HG03175 (cell line): ENCODE measurements at regions not wholly inside any gene's neighbourhood (a gene's known extent, or its start where the extent isn't known, plus 50 kb on each side); places are given as distances from the start of the nearest gene placed in this dataset.

Experiments used
- ATAC-seq: cut with Tn5 transposase; IDR thresholded peaks from one replicate; pipeline ENCODE4 v1.9.1; 2021; ENCODE audit warnings: mild to moderate bottlenecking, moderate library complexity; ENCODE audit not compliant: unreplicated experiment

- no peak for ATAC-seq
Observed at GRCh38 chr12:132408626-132409494, 79.5 kb upstream of the GALNT9 start.

- no peak for ATAC-seq
Observed at GRCh38 chr12:132407992-132408391, 78.6 kb upstream of the GALNT9 start.

GRCh38 chr12:132407451-132407961 lies 78.1 kb upstream of the GALNT9 start:
- no peak for ATAC-seq

- ATAC-seq: no peak
Observed at GRCh38 chr12:132406493-132407450, 77.4 kb upstream of the GALNT9 start.

GRCh38 chr12:132405742-132406251 lies 76.4 kb upstream of the GALNT9 start:
- no peak for ATAC-seq

- ATAC-seq: no peak
Observed at GRCh38 chr12:132404951-132405741, 75.8 kb upstream of the GALNT9 start.

- ATAC-seq: no peak
Observed at GRCh38 chr12:132404435-132404855, 75.1 kb upstream of the GALNT9 start.

GRCh38 chr12:132403636-132404434 lies 74.4 kb upstream of the GALNT9 start:
- no peak for ATAC-seq

GRCh38 chr12:132402831-132403416 lies 73.5 kb upstream of the GALNT9 start:
- ATAC-seq: no peak

GRCh38 chr12:132401982-132402381 lies 72.6 kb upstream of the GALNT9 start:
- ATAC-seq: no peak

GRCh38 chr12:132400011-132400641 lies 70.7 kb upstream of the GALNT9 start:
- no peak for ATAC-seq

GRCh38 chr12:132399092-132400010 lies 70.0 kb upstream of the GALNT9 start:
- ATAC-seq: no peak

GRCh38 chr12:132398386-132398991 lies 69.1 kb upstream of the GALNT9 start:
- ATAC-seq: no peak

- ATAC-seq: no peak
Observed at GRCh38 chr12:132397934-132398385, 68.6 kb upstream of the GALNT9 start.

- no peak for ATAC-seq
Observed at GRCh38 chr12:132397152-132397933, 68.0 kb upstream of the GALNT9 start.

- ATAC-seq: no peak
Observed at GRCh38 chr12:132396657-132397056, 67.3 kb upstream of the GALNT9 start.
